ENCODE measurements at regions not wholly inside any gene's neighbourhood (a gene's known extent, or its start where the extent isn't known, plus 50 kb on each side); places are given as distances from the start of the nearest gene placed in this dataset.

DNA sequence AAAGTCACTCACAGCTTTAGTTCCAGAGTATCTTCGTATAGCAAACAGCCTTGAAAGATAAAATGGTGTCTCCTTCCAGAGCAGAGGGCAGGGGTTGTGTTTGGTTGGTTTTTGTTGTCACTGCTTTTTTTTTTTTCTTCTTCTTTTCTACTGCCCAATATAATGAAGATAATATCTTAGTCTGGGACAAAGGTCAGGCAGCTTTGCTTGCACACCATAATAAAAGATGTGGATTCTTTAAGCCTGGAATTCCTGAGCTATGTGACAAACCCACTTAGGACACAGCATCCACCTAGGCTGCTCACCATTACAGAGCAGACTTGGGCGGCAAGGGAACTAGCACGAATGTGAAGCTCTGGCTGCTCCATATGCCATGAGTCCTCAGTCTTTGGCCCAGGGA lies 165.6 kb upstream of the MIR17HG start:
- TF ChIP-seq, protein P1, sequence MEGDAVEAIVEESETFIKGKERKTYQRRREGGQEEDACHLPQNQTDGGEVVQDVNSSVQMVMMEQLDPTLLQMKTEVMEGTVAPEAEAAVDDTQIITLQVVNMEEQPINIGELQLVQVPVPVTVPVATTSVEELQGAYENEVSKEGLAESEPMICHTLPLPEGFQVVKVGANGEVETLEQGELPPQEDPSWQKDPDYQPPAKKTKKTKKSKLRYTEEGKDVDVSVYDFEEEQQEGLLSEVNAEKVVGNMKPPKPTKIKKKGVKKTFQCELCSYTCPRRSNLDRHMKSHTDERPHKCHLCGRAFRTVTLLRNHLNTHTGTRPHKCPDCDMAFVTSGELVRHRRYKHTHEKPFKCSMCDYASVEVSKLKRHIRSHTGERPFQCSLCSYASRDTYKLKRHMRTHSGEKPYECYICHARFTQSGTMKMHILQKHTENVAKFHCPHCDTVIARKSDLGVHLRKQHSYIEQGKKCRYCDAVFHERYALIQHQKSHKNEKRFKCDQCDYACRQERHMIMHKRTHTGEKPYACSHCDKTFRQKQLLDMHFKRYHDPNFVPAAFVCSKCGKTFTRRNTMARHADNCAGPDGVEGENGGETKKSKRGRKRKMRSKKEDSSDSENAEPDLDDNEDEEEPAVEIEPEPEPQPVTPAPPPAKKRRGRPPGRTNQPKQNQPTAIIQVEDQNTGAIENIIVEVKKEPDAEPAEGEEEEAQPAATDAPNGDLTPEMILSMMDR (IDR thresholded peaks at IDR 0.05): no peak
- no peak for TF ChIP-seq EP300 (IDR thresholded peaks at IDR 0.05)
- no peak for TF ChIP-seq POLR2AphosphoS5 (IDR thresholded peaks at IDR 0.05)
- TF ChIP-seq POLR2A (IDR thresholded peaks at IDR 0.05): no peak

Data from gastroesophageal sphincter (tissue), 3 donors.